ENCODE measurements at regions not wholly inside any gene's neighbourhood (a gene's known extent, or its start where the extent isn't known, plus 50 kb on each side); places are given as distances from the start of the nearest gene placed in this dataset.

DNA sequence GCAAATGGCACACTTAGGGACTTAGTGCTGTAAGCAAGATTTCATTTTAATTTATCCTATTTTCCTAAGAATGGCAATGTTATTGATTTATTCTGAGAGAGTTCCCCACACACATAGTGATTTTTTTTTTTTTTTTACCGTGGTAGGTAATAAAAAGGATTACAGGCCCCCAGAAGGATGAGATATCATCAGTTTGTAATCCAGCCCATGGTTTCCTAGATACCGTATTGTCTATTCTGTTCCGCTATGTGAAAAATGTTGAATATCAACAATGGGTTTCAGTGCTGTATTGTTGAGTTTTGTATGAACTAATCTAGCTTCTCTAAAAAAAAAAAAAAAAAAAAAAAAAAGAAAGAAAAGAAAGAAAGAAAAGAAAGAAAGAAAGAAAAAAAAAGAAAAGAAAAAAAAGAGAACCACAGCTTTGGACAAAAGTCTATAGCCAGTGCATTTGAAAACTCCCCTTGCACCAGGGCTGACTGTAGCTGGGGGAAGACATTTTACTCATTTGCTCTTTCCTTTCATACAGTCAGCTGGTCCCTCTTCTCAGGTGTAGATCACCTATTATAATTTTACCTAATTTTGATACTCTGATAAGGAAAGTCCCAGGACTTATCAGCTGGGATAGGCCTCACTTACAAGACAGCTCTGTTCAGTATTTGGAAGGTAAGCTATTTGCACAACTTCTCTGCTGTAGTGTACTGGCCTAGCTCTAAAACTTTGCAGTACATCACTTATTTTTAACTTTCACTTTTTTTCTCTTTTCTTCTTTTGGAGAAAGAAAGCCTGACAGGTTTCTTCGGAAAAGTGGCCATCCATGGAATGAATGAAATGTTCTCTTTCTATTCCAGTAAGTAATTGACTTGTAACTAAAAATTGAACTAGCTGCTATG is 101.4 kb upstream of the SOX2 start:
- no peak for TF ChIP-seq CTCF (IDR thresholded peaks at IDR 0.05; ENCODE audit: control extremely low read depth in 1 of 3, insufficient read depth in 1 of 3, low read depth in 1 of 3, low read length in 3 of 3)
- TF ChIP-seq EZH2 (IDR thresholded peaks at IDR 0.05; ENCODE audit: low read depth, low read length, severe bottlenecking): no peak
- TF ChIP-seq POLR2A (IDR thresholded peaks at IDR 0.05; ENCODE audit: control extremely low read depth in 1 of 2, low read depth in 2 of 2, low read length in 2 of 2): no peak
- TF ChIP-seq NRF1 (IDR thresholded peaks at IDR 0.05; ENCODE audit: low read depth, low read length): no peak
- no peak for TF ChIP-seq JUND (IDR thresholded peaks at IDR 0.05; ENCODE audit: low read length)
- TF ChIP-seq SUZ12 (IDR thresholded peaks at IDR 0.05; ENCODE audit: low read length): no peak
- TF ChIP-seq JUN (IDR thresholded peaks at IDR 0.05; ENCODE audit: low read depth, low read length): no peak
- no peak for TF ChIP-seq ATF3 (IDR thresholded peaks at IDR 0.05; ENCODE audit: insufficient read depth, low read depth, low read length)
- no peak for TF ChIP-seq GABPA (IDR thresholded peaks at IDR 0.05; ENCODE audit: borderline replicate concordance, insufficient read depth, low read length)
- TF ChIP-seq, protein P1, sequence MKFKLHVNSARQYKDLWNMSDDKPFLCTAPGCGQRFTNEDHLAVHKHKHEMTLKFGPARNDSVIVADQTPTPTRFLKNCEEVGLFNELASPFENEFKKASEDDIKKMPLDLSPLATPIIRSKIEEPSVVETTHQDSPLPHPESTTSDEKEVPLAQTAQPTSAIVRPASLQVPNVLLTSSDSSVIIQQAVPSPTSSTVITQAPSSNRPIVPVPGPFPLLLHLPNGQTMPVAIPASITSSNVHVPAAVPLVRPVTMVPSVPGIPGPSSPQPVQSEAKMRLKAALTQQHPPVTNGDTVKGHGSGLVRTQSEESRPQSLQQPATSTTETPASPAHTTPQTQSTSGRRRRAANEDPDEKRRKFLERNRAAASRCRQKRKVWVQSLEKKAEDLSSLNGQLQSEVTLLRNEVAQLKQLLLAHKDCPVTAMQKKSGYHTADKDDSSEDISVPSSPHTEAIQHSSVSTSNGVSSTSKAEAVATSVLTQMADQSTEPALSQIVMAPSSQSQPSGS (IDR thresholded peaks at IDR 0.05; ENCODE audit: low read length): no peak
